HG03139 (cell line): ENCODE measurements at regions not wholly inside any gene's neighbourhood (a gene's known extent, or its start where the extent isn't known, plus 50 kb on each side); places are given as distances from the start of the nearest gene placed in this dataset.

Source experiments
- ATAC-seq: cut with Tn5 transposase; IDR thresholded peaks from one replicate; pipeline ENCODE4 v1.9.1; 2021; ENCODE audit not compliant: unreplicated experiment

DNA sequence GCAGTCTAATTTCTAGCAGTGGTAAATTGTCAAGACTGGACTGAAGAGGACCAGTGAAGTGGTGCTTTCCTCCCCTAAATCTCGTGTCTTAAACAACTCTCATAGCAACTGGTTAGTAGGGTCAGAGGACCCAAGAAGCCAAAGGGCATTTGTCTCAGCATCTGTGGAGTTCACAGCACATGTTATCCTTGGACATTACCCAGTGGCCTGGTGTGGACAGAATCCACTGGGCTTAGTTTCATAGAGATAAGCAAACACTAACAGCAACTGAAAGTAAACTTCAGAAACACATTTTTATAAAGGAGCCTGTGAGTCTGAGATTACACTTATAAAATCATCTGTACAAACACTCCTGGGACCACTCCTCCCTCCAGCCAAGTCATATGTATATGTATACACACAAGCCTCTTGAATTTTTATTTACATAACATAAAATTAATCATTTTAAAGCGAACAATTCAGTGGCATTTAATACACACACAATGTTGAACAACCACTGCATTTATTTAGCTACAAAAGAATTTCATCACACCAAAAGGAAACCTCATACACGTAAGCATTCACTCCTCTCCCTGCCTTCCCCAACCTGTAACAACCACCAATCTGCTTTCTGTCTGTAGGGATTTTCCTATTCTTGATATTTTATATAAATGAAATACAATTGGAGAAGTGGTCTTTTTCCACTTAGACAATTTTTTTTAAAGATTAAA lies 457.8 kb downstream of the RASEF start:
- no peak for ATAC-seq

DNA sequence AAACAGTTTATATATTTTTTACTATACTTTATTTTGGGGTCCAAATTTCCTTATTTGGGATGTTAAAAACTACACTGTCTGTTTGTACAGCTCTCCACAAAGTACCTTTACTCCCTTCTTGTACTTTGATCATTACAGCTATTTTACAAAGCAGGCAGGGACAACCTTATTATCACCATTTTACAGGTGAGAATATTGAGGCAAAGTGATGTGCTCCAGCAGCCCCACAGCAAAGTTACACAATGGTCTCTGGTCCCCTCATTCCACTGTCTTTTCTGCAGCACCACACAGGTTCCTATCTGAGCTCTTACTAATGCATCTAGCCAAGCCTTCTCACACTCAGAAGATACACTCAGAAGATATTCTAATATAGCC lies 457.3 kb downstream of the RASEF start:
- ATAC-seq = no peak

DNA sequence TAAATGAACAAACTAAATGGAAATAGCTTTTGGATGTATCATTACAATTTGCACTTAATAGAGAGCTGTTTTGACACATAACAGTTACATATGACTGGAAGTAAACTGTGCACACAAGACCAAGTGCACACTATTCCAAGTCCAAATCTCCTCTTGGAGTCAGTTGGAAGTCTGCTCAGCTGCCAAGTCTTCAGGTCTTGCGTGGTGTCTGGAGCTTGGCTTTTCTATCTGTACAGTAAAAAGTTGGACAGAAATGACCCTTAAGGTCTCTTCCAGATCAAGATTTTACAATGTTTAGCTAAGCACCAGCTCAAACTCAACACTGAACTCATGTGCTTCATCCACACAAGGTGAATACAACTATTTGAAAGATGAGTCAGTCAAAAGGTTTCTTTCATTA lies 456.9 kb downstream of the RASEF start:
- ATAC-seq = no peak

- no peak for ATAC-seq
These were observed 456.2 kb downstream of the RASEF start for GRCh38 chr9:82606492-82607382.

- ATAC-seq = no peak
These were observed 454.5 kb downstream of the RASEF start for GRCh38 chr9:82608487-82608886.

GRCh38 chr9:82612942-82613341 lies 450.0 kb downstream of the RASEF start:
- ATAC-seq = no peak

GRCh38 chr9:82613498-82613897 lies 449.4 kb downstream of the RASEF start:
- ATAC-seq = no peak

DNA sequence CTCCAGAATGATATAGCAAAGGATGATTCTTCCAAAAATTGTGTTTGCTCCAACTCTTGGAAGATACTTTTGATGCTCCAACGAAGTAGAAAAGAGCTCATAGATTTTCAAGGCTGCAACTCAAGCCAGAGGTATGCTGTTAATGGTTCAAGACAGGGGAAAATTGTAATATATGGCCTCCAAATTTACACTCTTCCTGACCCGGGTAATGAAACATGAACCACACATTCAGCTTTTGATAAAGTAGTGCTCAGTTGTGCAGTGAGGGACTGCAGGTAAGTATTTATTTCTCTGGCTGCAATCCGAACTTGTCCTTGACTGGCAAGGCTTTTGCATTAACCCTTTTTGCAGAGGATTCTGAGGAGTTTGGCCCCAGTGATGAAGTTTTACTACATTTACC lies 446.4 kb downstream of the RASEF start:
- no peak for ATAC-seq

DNA sequence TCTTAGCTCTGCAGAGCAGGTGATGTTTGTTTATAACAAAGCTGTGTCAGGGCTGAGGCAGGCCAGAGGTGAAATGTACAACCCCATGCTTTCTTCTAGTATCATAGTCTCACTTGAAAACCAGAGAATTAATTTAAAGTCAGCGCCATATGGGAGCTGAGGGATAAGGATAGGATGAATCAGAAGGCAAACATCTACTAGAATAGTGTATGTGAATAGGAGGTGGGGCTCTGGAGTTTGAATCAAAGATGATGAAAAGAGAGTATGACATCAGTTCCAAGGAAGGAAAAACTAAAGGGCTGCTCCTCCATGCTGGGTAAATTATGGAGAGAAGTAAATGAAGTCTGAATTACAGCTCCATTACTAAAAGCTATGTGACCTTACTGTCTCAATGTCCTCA lies 441.5 kb downstream of the RASEF start:
- ATAC-seq = no peak

DNA sequence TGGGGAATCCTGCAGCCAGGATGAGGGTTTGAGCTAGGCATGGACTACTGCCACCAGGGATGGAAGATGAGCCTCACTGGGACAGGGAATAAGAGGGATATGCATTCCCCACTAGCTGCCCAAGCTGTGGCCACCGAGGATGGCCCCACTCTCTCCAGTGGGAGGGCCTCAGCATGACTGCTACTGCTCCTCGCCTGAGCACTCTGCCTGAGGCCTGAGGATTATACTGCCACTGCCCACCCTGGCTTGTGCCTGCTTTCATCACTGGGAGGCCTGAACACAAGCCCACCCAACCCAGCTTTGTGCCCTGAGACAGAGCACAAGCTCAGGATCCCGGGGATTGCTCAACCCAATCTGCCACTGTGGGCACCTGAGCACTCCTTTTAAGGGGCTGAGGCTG lies 425.6 kb downstream of the RASEF start:
- no peak for ATAC-seq

DNA sequence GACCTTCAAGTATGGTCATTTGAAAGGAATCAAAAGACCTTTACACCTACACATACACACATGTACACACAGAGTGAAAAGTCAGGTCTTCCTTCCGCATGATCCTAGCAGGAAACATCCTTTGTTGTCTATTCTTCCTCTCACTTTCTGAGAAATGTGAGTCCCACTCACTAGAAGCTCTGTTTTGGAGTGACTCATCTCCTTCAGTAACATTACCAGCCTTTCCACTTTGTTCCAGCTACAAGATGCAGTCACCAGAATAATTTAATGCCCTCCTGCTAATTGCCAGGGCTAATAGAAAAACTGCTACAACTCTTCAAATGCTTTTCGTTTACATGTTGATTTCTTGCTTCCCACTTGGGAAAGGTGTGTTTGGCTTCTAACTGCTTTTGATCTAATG lies 417.3 kb downstream of the RASEF start:
- no peak for ATAC-seq

DNA sequence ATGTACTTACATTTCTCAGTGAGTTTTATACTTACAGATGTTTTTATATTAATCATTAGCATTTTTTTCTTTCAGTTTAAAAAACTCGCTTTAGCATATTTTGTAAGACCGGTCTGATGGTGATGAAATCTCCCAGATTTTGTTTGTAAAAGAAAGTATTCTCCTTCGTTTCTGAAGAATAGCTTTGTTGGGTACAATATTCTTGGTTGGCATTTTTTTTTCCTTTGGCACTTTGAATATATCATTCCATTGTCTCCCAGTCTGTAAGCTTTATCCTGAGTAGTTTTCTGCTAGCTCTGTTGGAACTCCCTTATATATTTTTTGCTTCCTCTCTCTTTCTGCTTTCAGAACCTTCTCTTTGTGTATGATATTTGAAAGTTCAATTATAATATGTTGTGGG lies 412.6 kb downstream of the RASEF start:
- no peak for ATAC-seq

DNA sequence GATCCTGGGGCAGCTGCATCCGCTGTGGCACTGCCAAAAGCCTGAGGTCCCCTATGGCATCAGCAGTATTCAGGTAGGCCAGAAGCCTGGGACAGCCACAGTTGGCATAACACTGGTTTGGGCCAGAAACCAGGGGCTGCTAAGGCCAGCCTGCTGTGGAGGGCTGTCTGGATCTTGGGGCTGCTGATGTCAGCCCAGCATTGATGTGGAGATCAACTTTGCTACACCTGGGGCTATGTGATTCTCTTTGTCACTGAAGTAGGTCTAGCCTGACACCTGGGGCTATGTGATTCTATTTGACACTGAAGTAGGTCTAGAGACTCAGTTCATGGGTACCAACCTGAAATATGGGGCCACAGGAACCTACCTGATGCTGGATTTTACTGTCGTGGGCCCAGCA lies 411.5 kb downstream of the RASEF start:
- ATAC-seq = no peak

GRCh38 chr9:82665324-82665723 lies 397.6 kb downstream of the RASEF start:
- ATAC-seq = no peak

- no peak for ATAC-seq
These were observed 394.2 kb downstream of the RASEF start for GRCh38 chr9:82668689-82669199.

DNA sequence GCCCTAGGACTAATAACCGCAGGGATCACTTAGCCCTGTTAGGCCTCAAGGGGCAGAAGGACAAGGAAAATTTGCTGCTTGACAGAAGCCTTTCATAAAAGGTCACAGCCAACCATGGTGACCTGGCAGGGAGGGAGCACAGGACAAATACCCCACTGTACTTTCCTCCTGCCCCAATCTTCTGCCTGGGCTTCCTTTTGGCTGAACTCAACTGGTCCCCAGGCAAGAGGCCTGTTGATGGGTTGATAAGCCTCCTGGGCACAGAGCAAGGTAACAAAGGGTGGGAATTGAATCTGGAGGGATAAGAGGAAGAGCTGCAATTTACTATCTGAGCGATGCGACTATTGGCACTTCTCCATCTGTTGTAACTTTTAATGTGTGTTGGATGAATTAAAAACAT lies 392.9 kb downstream of the RASEF start:
- no peak for ATAC-seq

DNA sequence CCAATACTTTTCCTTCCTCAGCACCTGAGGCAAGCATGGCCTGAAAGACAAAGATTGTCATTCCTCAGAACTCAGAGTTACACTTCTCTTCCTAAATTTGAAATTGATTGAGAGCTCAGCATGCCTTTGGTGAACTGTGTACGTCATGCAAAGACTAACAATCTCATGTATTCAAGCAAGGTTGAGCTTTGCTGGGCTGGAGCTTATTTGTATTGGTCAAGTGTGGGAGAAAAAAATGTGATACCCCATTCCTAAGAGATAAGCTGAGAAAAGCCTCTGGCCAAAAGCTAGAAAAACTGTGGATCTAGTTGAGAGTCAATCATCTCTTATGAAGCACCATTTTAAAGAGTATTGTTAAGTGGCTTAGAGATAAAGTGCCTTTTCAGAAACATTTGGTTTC lies 392.2 kb downstream of the RASEF start:
- ATAC-seq = no peak

GRCh38 chr9:82673201-82673600 lies 389.7 kb downstream of the RASEF start:
- ATAC-seq = no peak

DNA sequence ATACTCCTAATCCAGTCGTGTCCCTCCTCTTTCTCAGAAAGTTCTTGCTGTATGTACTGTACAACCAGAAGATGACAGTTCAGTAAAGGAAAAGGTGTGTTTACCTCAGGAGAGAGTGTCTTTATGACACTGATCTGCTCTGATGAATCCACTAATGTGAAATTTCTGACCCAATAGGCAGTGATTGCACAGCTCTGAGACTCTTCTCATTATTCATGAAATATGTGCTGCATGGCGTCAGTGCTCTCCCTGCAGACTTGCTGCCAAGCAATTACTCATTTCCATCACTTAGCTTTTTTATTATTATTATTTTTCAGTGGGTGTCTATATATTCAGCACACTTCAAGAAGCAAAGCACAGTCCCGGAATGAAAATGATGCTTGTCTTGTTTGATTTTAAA lies 389.0 kb downstream of the RASEF start:
- no peak for ATAC-seq

GRCh38 chr9:82675102-82675501 lies 387.8 kb downstream of the RASEF start:
- ATAC-seq = no peak

DNA sequence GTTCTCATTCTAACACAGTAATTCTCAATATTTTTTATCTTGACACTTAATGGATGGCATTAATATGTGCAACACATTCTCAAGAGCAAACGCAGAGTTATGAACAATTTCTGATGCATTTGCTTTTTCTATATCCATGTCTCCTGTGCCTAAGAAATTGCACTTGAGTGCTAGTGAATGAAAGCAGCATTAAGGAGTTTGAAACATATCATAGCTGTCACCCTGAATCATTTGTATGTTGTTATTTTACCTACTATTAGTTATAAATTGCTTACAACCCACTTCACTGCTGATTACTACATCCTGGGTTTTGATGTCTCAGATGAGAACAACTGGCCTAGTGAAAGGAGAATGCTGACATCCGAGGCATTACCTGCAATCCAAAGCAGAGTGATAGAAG lies 387.3 kb downstream of the RASEF start:
- no peak for ATAC-seq

DNA sequence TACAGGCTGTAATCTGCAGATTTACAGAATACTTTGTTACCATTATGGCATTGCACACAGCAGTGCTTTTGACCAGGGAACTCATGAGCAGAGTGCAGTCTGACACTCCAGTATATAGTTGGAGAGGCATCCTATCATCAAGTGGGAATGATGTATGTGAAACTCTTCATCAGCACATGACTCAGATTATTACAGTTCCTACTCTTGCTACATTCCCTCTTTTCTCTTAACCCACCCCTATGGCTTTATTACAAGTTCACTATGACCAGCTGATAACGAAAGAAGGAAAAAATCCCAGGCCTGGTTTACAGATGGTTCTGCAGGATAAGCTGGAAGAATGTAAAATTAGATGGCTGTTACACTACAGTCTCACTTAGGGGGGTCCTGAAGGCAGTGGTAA lies 385.9 kb downstream of the RASEF start:
- no peak for ATAC-seq
